ENCODE measurements at regions not wholly inside any gene's neighbourhood (a gene's known extent, or its start where the extent isn't known, plus 50 kb on each side); places are given as distances from the start of the nearest gene placed in this dataset.
"Not testable (repeated sequence)": the region's sequence is repeated elsewhere in the genome, so short reads cannot be mapped to it uniquely, and the experiment has no call there.

DNA sequence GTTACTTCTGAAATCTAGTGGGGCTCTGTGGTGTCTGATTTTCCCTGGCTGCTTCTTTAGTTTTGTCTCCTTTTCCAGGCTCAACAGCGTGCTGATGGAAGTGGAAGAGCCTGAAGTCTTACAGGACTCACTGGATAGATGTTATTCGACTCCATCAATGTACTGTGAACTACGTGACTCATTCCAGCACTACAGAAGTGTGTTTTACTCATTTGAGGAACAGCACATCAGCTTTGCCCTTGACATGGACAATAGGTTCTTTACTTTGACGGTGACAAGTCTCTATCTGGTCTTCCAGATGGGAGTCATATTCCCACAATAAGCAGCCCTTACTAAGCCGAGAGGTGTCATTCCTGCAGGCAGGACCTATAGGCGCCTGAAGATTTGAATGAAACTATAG is 51.1 kb downstream of the NBPF8 start:
- H3K4me1 ChIP-seq; H3K4me3 ChIP-seq; H3K27me3 ChIP-seq (ENCODE audit: low read depth); H3K9me3 ChIP-seq (replicated peaks); intact Hi-C loops (cut with micrococcal nuclease); DNase-seq; H3K27ac ChIP-seq (replicated peaks); H3K36me3 ChIP-seq: not testable (repeated sequence)

DNA sequence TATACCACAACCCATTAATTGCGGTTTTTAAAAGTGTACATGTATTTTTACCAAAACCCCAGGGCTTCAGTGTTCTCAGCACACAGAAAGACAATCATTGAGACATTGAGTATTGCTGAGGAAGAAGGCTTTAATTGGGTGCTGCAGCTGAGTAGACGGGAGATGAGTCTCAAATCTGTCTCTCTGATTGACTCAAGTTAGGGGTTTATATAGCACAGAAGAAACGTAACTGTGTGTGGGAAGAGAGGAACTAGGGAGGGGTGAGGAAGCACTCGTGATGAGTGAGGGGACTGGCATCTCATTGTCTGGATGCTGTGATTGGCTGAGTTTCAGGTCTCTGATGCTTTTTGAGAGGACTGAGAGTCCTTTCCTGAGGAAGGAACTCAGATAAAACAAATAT is 62.8 kb downstream of the NBPF8 start:
- H3K4me3 ChIP-seq; intact Hi-C loops (cut with micrococcal nuclease); H3K27ac ChIP-seq (replicated peaks): not testable (repeated sequence)

DNA sequence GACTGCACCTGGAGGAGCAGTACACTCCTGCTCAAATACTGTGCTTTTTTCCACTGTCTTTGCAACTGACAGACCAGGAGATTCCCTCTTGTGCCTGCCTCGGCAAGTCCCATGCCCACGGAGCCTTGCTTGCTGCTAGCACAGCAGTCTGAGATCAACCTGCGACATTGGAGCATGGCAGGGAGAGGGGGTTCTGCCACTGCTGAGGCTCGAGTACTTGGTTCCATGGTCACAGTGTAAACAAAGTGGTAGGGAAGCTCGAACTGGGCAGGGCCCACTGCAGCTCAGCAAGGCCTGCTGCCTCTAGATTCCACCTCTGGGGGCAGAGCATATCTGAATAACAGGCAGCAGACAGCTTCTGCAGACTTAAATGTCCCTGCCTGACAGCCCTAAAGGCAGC is 63.6 kb downstream of the NBPF8 start:
- H3K27me3 ChIP-seq (ENCODE audit: low read depth); H3K9me3 ChIP-seq (replicated peaks); intact Hi-C loops (cut with micrococcal nuclease); H3K4me3 ChIP-seq; H3K4me1 ChIP-seq; H3K27ac ChIP-seq (replicated peaks); DNase-seq: not testable (repeated sequence)
- H3K36me3 ChIP-seq: peaks cover 15% of the 10 kb centered on the region

More for the DNA sequence above, 62.8 kb downstream of the NBPF8 start:
- H3K4me1 ChIP-seq; H3K9me3 ChIP-seq (replicated peaks); DNase-seq; H3K27me3 ChIP-seq (ENCODE audit: low read depth): not testable (repeated sequence)
- peaks cover 15% of the 10 kb centered on the region for H3K36me3 ChIP-seq

- H3K4me1 ChIP-seq; intact Hi-C loops (cut with micrococcal nuclease); H3K27me3 ChIP-seq (ENCODE audit: low read depth); H3K9me3 ChIP-seq (replicated peaks); DNase-seq; H3K27ac ChIP-seq (replicated peaks); H3K4me3 ChIP-seq: not testable (repeated sequence)
- H3K36me3 ChIP-seq: peaks cover 32% of the 10 kb centered on the region
Measured at GRCh38 chr1:120487542-120487941, 72.7 kb downstream of the NBPF8 start.

DNA sequence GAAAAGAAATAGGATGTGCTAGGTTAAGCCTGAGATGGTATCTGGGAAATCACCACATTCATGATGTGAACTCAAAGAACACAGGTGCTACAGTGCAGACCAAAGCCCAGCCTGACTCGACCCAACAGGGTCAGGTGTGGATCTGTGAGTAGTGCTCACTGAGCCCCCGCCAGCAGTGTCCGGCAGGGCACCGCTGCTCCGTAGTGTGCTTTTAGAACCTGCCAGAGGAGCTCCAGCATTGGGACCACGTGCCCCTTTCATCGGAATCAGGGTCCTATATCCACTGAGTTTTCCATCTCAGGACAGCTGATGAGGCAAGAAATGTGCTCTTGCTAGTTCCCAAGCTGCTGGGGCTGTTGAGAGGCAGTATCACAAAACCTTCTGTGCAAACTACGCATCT is 74.4 kb downstream of the NBPF8 start:
- intact Hi-C loops (cut with micrococcal nuclease); H3K9me3 ChIP-seq (replicated peaks); H3K27me3 ChIP-seq (ENCODE audit: low read depth); H3K27ac ChIP-seq (replicated peaks); DNase-seq; H3K4me1 ChIP-seq; H3K4me3 ChIP-seq: not testable (repeated sequence)
- peaks cover 35% of the 10 kb centered on the region for H3K36me3 ChIP-seq

DNA sequence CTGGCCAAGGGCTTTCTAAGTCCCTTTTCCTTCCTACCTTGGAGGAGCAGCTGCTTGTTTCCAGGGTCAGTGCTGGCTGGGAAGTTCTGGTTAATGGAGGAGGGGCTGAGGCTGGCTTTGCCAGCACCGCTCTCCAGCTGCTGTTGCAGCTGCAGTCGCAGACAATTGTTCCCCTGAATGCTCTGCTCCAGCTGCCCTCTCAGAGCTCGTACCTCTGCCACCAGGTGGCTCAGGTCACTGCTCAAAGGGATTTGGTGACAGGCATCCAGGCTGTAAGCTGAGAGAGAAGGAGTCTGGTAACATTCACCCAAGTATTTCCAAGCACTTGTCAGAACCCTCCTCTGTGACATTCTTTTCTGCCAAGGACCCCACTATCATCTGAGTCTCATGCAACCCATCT is 82.3 kb downstream of the NBPF8 start:
- H3K9me3 ChIP-seq (replicated peaks); H3K27me3 ChIP-seq (ENCODE audit: low read depth); H3K4me3 ChIP-seq; DNase-seq; H3K4me1 ChIP-seq; intact Hi-C loops (cut with micrococcal nuclease); H3K27ac ChIP-seq (replicated peaks): not testable (repeated sequence)
- H3K36me3 ChIP-seq: peaks cover 25% of the 10 kb centered on the region

- H3K4me1 ChIP-seq; H3K9me3 ChIP-seq (replicated peaks); DNase-seq; H3K27ac ChIP-seq (replicated peaks); H3K27me3 ChIP-seq (ENCODE audit: low read depth); intact Hi-C loops (cut with micrococcal nuclease); H3K4me3 ChIP-seq: not testable (repeated sequence)
- peaks cover 16% of the 10 kb centered on the region for H3K36me3 ChIP-seq
Measured at GRCh38 chr1:120503284-120503683, 88.4 kb downstream of the NBPF8 start.

DNA sequence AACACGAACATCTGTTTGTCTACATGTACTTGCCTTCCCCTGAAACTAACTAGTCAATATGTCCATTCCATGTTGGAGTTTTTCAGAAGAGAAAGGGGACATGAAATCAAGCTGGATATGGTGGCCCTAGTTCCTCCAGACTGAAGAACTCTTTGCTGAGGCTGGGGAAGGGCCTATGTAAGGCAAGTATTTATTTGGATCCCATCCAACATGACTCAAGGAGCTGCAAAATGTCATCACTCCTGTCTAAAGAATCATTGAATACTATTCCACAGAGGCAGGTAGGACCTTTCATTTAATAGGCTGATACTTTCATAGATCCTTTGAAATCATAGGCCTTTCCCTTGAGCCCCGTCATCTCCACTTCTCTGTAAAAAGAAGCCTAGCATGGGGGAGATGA is 91.5 kb downstream of the NBPF8 start:
- H3K4me1 ChIP-seq; H3K9me3 ChIP-seq (replicated peaks); DNase-seq; H3K27ac ChIP-seq (replicated peaks); H3K27me3 ChIP-seq (ENCODE audit: low read depth); intact Hi-C loops (cut with micrococcal nuclease); H3K4me3 ChIP-seq: not testable (repeated sequence)
- H3K36me3 ChIP-seq: peaks cover 11% of the 10 kb centered on the region

- H3K9me3 ChIP-seq (replicated peaks); intact Hi-C loops (cut with micrococcal nuclease); H3K4me1 ChIP-seq; H3K4me3 ChIP-seq; DNase-seq; H3K27me3 ChIP-seq (ENCODE audit: low read depth); H3K27ac ChIP-seq (replicated peaks): not testable (repeated sequence)
- peaks cover 21% of the 10 kb centered on the region for H3K36me3 ChIP-seq
Measured at GRCh38 chr1:120508351-120508750, 93.5 kb downstream of the NBPF8 start.

DNA sequence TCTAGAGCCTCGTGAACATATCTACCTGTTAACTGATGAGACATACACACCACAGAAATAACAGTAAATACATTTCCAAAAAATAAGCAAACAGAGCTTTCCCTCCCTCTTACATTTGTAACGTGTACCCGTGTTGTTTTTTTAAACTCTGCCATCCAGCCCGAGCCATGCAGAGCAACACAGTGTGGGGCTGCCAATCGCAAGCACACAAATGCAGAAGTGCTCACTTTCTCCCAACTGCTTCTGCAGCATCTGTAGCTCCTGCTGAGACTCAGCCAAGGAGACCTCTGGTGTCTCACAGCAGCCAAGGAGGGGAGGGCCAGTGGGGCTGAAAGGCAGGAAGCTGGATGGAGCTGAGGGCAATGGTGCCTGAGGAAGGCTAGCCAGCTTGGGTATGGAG is 94.4 kb downstream of the NBPF8 start:
- DNase-seq; H3K4me1 ChIP-seq; H3K27me3 ChIP-seq (ENCODE audit: low read depth); H3K9me3 ChIP-seq (replicated peaks); intact Hi-C loops (cut with micrococcal nuclease); H3K27ac ChIP-seq (replicated peaks); H3K4me3 ChIP-seq: not testable (repeated sequence)
- peaks cover 16% of the 10 kb centered on the region for H3K36me3 ChIP-seq

GRCh38 chr1:120513099-120513498 is 98.3 kb downstream of the NBPF8 start:
- DNase-seq; H3K27ac ChIP-seq (replicated peaks); H3K4me1 ChIP-seq; H3K4me3 ChIP-seq; H3K27me3 ChIP-seq (ENCODE audit: low read depth); H3K9me3 ChIP-seq (replicated peaks); intact Hi-C loops (cut with micrococcal nuclease): not testable (repeated sequence)
- peaks cover 17% of the 10 kb centered on the region for H3K36me3 ChIP-seq

DNA sequence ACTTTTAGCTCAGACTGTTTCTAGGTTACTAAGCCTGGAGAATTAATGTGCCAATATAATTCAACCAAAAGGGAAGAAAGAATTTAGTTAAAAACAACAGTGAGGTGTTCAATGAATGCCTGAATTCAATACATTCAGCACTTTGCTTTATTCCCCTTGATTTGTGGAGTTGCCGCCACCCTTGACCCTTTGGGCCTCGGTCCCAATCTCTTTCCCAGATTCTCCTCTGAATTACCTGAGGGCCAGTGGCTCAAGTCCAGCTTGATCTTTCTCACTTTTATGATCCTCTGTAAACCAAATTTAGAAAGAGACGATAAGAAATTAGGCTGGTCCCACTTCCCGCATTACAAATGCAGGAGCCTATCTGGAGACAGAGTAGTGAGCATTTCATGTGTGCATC is 98.7 kb downstream of the NBPF8 start:
- not testable (repeated sequence) for H3K27me3 ChIP-seq (ENCODE audit: low read depth)

GRCh38 chr1:120519196-120519595 is 104.4 kb downstream of the NBPF8 start:
- H3K4me3 ChIP-seq; H3K36me3 ChIP-seq; H3K27me3 ChIP-seq (ENCODE audit: low read depth); DNase-seq; H3K4me1 ChIP-seq; H3K9me3 ChIP-seq (replicated peaks); H3K27ac ChIP-seq (replicated peaks); intact Hi-C loops (cut with micrococcal nuclease): not testable (repeated sequence)

More for the DNA sequence above, 98.7 kb downstream of the NBPF8 start:
- H3K9me3 ChIP-seq (replicated peaks); DNase-seq; H3K4me3 ChIP-seq; H3K27ac ChIP-seq (replicated peaks); intact Hi-C loops (cut with micrococcal nuclease); H3K4me1 ChIP-seq: not testable (repeated sequence)
- peaks cover 16% of the 10 kb centered on the region for H3K36me3 ChIP-seq

DNA sequence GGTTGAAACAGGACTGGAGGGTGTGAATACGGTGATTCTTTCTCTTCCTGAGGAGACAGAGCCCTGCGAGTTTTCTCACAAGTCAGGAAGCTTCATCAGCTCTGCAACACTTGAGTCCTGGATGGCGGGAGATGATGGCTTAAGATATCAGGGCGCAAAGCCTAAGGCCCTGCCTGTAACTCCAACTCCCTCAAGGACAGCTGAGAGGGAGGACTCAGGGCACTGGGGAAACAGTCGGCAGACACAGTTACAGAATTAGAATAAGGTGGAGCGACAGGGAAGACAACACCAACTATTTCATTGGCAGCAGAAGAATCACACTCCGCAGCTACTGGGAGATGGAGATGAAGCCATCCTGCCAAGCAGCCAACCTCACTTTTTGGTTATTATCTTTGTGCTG is 109.6 kb downstream of the NBPF8 start:
- H3K9me3 ChIP-seq (replicated peaks); DNase-seq; H3K4me3 ChIP-seq; H3K36me3 ChIP-seq; intact Hi-C loops (cut with micrococcal nuclease); H3K4me1 ChIP-seq; H3K27ac ChIP-seq (replicated peaks); H3K27me3 ChIP-seq (ENCODE audit: low read depth): not testable (repeated sequence)

- H3K36me3 ChIP-seq; H3K4me1 ChIP-seq; H3K27me3 ChIP-seq (ENCODE audit: low read depth); H3K4me3 ChIP-seq; H3K9me3 ChIP-seq (replicated peaks); DNase-seq; intact Hi-C loops (cut with micrococcal nuclease): not testable (repeated sequence)
- H3K27ac ChIP-seq (replicated peaks): peak overlapping the region; percentile 23
Measured at GRCh38 chr1:120525386-120525785, 110.6 kb downstream of the NBPF8 start.

Data from left ventricle myocardium inferior (tissue), 1 donor.